Loucy (cell line): ENCODE measurements at regions not wholly inside any gene's neighbourhood (a gene's known extent, or its start where the extent isn't known, plus 50 kb on each side); places are given as distances from the start of the nearest gene placed in this dataset.

Source experiments
- H2AFZ ChIP-seq: fragments of 200-600 bp; sonication (generic); 2 replicates; pipeline ENCODE4 v1.6.0; 2016; ENCODE audit warnings: antibody characterized with exemption, mild to moderate bottlenecking, low read length, moderate library complexity
- H3F3A ChIP-seq: fragments of 200-600 bp; 2 replicates; pipeline ENCODE4 v1.6.0; 2016; ENCODE audit warnings: antibody characterized with exemption, low read depth, mild to moderate bottlenecking
- H3K27me3 ChIP-seq: fragments of 200-600 bp; sonication (generic); 2 replicates; pipeline ENCODE4 v1.6.1; 2014; ENCODE audit warnings: low read length, mild to moderate bottlenecking; ENCODE audit not compliant: insufficient read depth, poor library complexity, severe bottlenecking
- H3K36me3 ChIP-seq: fragments of 200-600 bp; sonication (generic); 2 replicates; pipeline ENCODE4 v1.6.1; 2016; ENCODE audit warnings: low read length; ENCODE audit not compliant: insufficient read depth
- H3K4me1 ChIP-seq: fragments of 200-600 bp; sonication (generic); 2 replicates; pipeline ENCODE4 v1.5.1; 2014; ENCODE audit warnings: low read length, mild to moderate bottlenecking; ENCODE audit not compliant: insufficient read depth, poor library complexity, severe bottlenecking
- H3K4me2 ChIP-seq: fragments of 200-600 bp; sonication (generic); 2 replicates; pipeline ENCODE4 v1.6.0; 2014; ENCODE audit warnings: antibody characterized with exemption, low read length, low read depth, mild to moderate bottlenecking; ENCODE audit not compliant: poor library complexity, severe bottlenecking
- H3K4me3 ChIP-seq: fragments of 200-600 bp; sonication (generic); 2 replicates; pipeline ENCODE4 v1.5.1; 2014; ENCODE audit warnings: low read length, mild to moderate bottlenecking, mixed read lengths; ENCODE audit not compliant: poor library complexity, severe bottlenecking
- H3K79me2 ChIP-seq: fragments of 200-600 bp; sonication (generic); 2 replicates; pipeline ENCODE4 v1.6.1; 2014; ENCODE audit warnings: low read length; ENCODE audit not compliant: insufficient read depth
- H3K9ac ChIP-seq: fragments of 200-600 bp; sonication (generic); 2 replicates; pipeline ENCODE4 v1.6.0; 2014; ENCODE audit warnings: mild to moderate bottlenecking, low read depth, low read length, moderate library complexity; ENCODE audit not compliant: poor library complexity, severe bottlenecking
- H3K9me2 ChIP-seq: fragments of 200-600 bp; sonication (generic); replicated peaks from 2 replicates; pipeline ENCODE4 v1.6.1; 2016; ENCODE audit warnings: low read depth, low read length, mixed read lengths
- H3K9me3 ChIP-seq: fragments of 200-600 bp; sonication (generic); 2 replicates; pipeline ENCODE4 v1.6.1; 2014; ENCODE audit warnings: mild to moderate bottlenecking, antibody characterized with exemption, low read length, low read depth; ENCODE audit not compliant: insufficient read depth
- H4K20me1 ChIP-seq: fragments of 200-600 bp; sonication (generic); 2 replicates; pipeline ENCODE4 v1.6.0; 2014; ENCODE audit warnings: antibody characterized with exemption, low read length, mild to moderate bottlenecking; ENCODE audit not compliant: insufficient read depth, poor library complexity, severe bottlenecking
- EZH2phosphoT487 ChIP-seq: fragments of 200-600 bp; IDR thresholded peaks from 2 replicates; pipeline ENCODE4 v1.6.1; 2018; ENCODE audit warnings: antibody characterized with exemption, mild to moderate bottlenecking, moderate library complexity, borderline replicate concordance
- TF ChIP-seq, protein P1 (sequence below): fragments of 200-600 bp; sonication (generic); conservative IDR thresholded peaks from 2 replicates; pipeline ENCODE4 v1.5.1; 2014; ENCODE audit warnings: mild to moderate bottlenecking, antibody characterized with exemption, low read length

DNA sequence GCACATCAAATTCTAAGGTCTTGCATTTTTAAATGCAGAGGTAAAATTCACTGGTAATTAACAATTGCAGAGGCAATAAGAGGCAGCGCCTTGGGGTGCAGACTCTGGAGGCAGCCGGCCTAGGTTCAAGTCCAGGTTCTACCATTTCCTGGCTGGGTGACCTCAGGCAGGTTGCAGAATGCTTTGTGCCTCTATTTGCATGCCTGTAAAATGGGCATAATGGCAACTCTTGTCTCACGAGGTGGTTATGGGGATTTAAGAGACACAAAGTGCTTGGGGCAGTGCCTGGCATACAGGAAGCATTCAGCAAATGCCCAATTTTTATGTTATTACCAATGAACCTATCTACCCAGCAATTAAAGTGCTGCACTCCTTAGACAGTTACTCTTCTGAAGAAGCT, 180.0 kb upstream of the LHX5 start:
- no peak overlapping the region for H3K4me2 ChIP-seq
- H3K9me2 ChIP-seq, result no peaks in the 10 kb centered on the region
- H2AFZ ChIP-seq, result no peak overlapping the region
- no peaks in the 10 kb centered on the region for H3K4me1 ChIP-seq
- no peaks in the 10 kb centered on the region for H3K36me3 ChIP-seq
- H3K9me3 ChIP-seq, result no peaks in the 10 kb centered on the region; the same call in 1 of the 2 replicates
- H3F3A ChIP-seq, result no peaks in the 10 kb centered on the region
- no peak overlapping the region for H3K4me3 ChIP-seq
- no peak for TF ChIP-seq EZH2phosphoT487
- TF ChIP-seq, protein P1, sequence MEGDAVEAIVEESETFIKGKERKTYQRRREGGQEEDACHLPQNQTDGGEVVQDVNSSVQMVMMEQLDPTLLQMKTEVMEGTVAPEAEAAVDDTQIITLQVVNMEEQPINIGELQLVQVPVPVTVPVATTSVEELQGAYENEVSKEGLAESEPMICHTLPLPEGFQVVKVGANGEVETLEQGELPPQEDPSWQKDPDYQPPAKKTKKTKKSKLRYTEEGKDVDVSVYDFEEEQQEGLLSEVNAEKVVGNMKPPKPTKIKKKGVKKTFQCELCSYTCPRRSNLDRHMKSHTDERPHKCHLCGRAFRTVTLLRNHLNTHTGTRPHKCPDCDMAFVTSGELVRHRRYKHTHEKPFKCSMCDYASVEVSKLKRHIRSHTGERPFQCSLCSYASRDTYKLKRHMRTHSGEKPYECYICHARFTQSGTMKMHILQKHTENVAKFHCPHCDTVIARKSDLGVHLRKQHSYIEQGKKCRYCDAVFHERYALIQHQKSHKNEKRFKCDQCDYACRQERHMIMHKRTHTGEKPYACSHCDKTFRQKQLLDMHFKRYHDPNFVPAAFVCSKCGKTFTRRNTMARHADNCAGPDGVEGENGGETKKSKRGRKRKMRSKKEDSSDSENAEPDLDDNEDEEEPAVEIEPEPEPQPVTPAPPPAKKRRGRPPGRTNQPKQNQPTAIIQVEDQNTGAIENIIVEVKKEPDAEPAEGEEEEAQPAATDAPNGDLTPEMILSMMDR, result no peak
- H3K79me2 ChIP-seq, result no peaks in the 10 kb centered on the region
- no peaks in the 10 kb centered on the region for H3K27me3 ChIP-seq
- H4K20me1 ChIP-seq, result no peaks in the 10 kb centered on the region
- H3K9ac ChIP-seq, result no peak overlapping the region

DNA sequence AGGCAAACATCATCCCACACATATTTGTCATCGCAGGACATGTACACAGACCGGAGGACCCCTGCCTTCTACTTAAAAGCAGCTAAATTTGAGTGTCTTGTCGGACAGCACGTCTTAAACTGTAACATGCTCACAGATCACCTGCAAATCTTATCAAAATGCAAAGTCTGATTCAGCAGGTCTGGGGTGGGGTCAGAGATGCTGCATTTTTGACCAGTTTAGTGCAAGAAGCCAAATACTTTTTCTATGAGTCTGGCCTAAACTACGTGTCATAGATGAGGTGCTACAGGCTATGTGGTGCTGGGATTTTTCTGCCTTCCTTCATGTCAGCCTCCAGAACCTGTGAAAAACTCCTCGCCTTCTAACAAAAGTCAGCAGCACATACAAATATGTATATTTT, 178.8 kb upstream of the LHX5 start:
- no peak for TF ChIP-seq EZH2phosphoT487
- TF ChIP-seq, protein P1, result no peak
- no peaks in the 10 kb centered on the region; the same call in 1 of the 2 replicates for H3K9me3 ChIP-seq

GRCh38 chr12:113649256-113649830, 177.7 kb upstream of the LHX5 start:
- Histone ChIP-seq H3K79me2 (no peaks in the 10 kb centered on the region), H3K27me3 (no peaks in the 10 kb centered on the region), H3K4me1 (no peaks in the 10 kb centered on the region), H3K9me2 (no peaks in the 10 kb centered on the region), H3F3A (no peaks in the 10 kb centered on the region), H2AFZ (no peak overlapping the region), H3K4me3 (no peak overlapping the region), H3K4me2 (no peak overlapping the region), H3K9ac (no peak overlapping the region), H3K36me3 (no peaks in the 10 kb centered on the region), H3K9me3 (no peaks in the 10 kb centered on the region), H4K20me1 (no peaks in the 10 kb centered on the region)
- TF ChIP-seq, protein P1, result no peak
- no peak for TF ChIP-seq EZH2phosphoT487

More for the DNA sequence above, 178.8 kb upstream of the LHX5 start:
- no peaks in the 10 kb centered on the region for H3K4me1 ChIP-seq
- H3K4me3 ChIP-seq, result no peak overlapping the region
- H3K36me3 ChIP-seq, result no peaks in the 10 kb centered on the region
- no peaks in the 10 kb centered on the region for H4K20me1 ChIP-seq
- no peaks in the 10 kb centered on the region for H3K79me2 ChIP-seq
- no peaks in the 10 kb centered on the region for H3F3A ChIP-seq
- H3K9me2 ChIP-seq, result no peaks in the 10 kb centered on the region
- no peak overlapping the region for H3K9ac ChIP-seq
- H3K4me2 ChIP-seq, result no peak overlapping the region
- no peaks in the 10 kb centered on the region for H3K27me3 ChIP-seq
- no peak overlapping the region for H2AFZ ChIP-seq
